ENCODE measurements at regions not wholly inside any gene's neighbourhood (a gene's known extent, or its start where the extent isn't known, plus 50 kb on each side); places are given as distances from the start of the nearest gene placed in this dataset.

DNA sequence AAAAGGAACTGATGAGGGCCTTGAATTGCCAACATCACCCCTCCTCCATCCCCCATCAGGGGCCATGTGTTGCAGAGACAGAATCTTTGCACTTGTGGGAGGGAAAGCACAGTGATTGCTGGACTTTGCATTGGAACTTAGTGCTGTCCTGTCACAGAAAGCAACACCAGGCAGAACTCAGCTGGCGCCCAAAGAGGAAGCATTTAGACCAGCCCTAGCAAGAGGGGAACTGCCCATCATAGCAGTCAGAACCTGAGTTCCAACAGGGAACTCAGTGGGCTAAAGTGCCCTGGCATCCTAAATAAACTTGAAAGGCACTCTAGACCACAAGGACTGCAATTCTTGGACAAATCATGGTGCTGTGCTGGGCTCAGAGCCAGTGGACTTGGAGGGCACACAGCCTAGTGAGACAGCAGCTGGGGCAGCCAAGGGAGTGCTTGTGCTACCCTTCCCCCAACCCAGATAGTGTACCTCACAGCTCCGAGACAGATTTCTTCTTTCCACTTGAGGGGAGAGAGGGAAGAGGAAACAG lies 128.1 kb downstream of the ACTL7B start:
- Histone ChIP-seq H4K91ac (ENCODE audit: insufficient read length, low read depth, low read length) (no peak overlapping the region), H3K56ac (ENCODE audit: insufficient read length, low read depth, low read length) (no peak overlapping the region), H3K9me3 (ENCODE audit: control insufficient read depth, low read depth, low read length) (no peaks in the 10 kb centered on the region), H3K4me2 (ENCODE audit: insufficient read depth, insufficient read length, low read length) (no peak overlapping the region), H3K14ac (ENCODE audit: insufficient read depth, low read length) (no peak overlapping the region), H3K9ac (ENCODE audit: extremely low read depth, insufficient read length, low read length) (no peak overlapping the region), H2BK5ac (ENCODE audit: insufficient read length, low read length) (no peak overlapping the region), H3K27ac (ENCODE audit: insufficient read length, low read depth, low read length) (no peak overlapping the region), H3K4ac (ENCODE audit: low read depth, low read length) (no peak overlapping the region), H2BK120ac (ENCODE audit: low read depth, low read length, poor library complexity, severe bottlenecking) (no peak overlapping the region), H3K4me1 (ENCODE audit: insufficient read depth, low read length) (no peaks in the 10 kb centered on the region), H3K23ac (ENCODE audit: insufficient read length, low read depth, low read length) (no peak overlapping the region), H4K20me1 (ENCODE audit: control insufficient read depth, insufficient read depth, insufficient read length) (no peaks in the 10 kb centered on the region), H2BK12ac (ENCODE audit: insufficient read length, low read depth, low read length) (no peak overlapping the region), H4K5ac (ENCODE audit: insufficient read length, low read depth, low read length) (no peak overlapping the region), H2BK15ac (ENCODE audit: low read depth, low read length) (no peak overlapping the region), H3K79me1 (ENCODE audit: insufficient read depth, low read depth, low read length, poor library complexity, severe bottlenecking) (no peaks in the 10 kb centered on the region), H3T11ph (ENCODE audit: low read length) (no peak overlapping the region), H3K23me2 (ENCODE audit: insufficient read length, low read depth, low read length, poor library complexity, severe bottlenecking) (no peaks in the 10 kb centered on the region), H3K18ac (ENCODE audit: insufficient read length, low read depth, low read length) (no peak overlapping the region), H2BK20ac (ENCODE audit: low read depth, low read length, poor library complexity, severe bottlenecking) (no peak overlapping the region), H3K79me2 (ENCODE audit: insufficient read depth, low read length) (no peaks in the 10 kb centered on the region), H4K8ac (replicated peaks; ENCODE audit: insufficient read length, low read depth, low read length) (no peak overlapping the region), H2AFZ (ENCODE audit: low read length) (no peak overlapping the region), H2AK5ac (ENCODE audit: insufficient read length, low read length) (no peak overlapping the region), H3K27me3 (ENCODE audit: insufficient read depth, low read length) (no peaks in the 10 kb centered on the region)
- no peaks in the 10 kb centered on the region for H3K27me3 Mint-ChIP-seq (ENCODE audit: low read depth)
- H3K36me3 Mint-ChIP-seq (ENCODE audit: insufficient read depth in 1 of 3, low read depth in 3 of 3), result no peaks in the 10 kb centered on the region
- peaks cover 6 to 7% of the 10 kb centered on the region in 2 experiments; a peak in 3 of 5 replicates for H3K9me3 Mint-ChIP-seq
- WGBS (ENCODE audit: extremely low coverage, insufficient read length, low lambda C conversion rate), result no CpG with 5 or more reads among the region's 2 CpGs
- DNase-seq, result no peak
- TF ChIP-seq, protein P1, sequence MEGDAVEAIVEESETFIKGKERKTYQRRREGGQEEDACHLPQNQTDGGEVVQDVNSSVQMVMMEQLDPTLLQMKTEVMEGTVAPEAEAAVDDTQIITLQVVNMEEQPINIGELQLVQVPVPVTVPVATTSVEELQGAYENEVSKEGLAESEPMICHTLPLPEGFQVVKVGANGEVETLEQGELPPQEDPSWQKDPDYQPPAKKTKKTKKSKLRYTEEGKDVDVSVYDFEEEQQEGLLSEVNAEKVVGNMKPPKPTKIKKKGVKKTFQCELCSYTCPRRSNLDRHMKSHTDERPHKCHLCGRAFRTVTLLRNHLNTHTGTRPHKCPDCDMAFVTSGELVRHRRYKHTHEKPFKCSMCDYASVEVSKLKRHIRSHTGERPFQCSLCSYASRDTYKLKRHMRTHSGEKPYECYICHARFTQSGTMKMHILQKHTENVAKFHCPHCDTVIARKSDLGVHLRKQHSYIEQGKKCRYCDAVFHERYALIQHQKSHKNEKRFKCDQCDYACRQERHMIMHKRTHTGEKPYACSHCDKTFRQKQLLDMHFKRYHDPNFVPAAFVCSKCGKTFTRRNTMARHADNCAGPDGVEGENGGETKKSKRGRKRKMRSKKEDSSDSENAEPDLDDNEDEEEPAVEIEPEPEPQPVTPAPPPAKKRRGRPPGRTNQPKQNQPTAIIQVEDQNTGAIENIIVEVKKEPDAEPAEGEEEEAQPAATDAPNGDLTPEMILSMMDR (conservative IDR thresholded peaks at IDR 0.05), result no peak
- H3K27ac Mint-ChIP-seq, result peak overlapping the region in 1 of 3 experiments; percentile 34; a peak in 1 of 7 replicates
- no peaks in the 10 kb centered on the region for H3K4me1 Mint-ChIP-seq
- no peak overlapping the region for H3K4me3 Mint-ChIP-seq
